ENCODE measurements at regions not wholly inside any gene's neighbourhood (a gene's known extent, or its start where the extent isn't known, plus 50 kb on each side); places are given as distances from the start of the nearest gene placed in this dataset.

DNA sequence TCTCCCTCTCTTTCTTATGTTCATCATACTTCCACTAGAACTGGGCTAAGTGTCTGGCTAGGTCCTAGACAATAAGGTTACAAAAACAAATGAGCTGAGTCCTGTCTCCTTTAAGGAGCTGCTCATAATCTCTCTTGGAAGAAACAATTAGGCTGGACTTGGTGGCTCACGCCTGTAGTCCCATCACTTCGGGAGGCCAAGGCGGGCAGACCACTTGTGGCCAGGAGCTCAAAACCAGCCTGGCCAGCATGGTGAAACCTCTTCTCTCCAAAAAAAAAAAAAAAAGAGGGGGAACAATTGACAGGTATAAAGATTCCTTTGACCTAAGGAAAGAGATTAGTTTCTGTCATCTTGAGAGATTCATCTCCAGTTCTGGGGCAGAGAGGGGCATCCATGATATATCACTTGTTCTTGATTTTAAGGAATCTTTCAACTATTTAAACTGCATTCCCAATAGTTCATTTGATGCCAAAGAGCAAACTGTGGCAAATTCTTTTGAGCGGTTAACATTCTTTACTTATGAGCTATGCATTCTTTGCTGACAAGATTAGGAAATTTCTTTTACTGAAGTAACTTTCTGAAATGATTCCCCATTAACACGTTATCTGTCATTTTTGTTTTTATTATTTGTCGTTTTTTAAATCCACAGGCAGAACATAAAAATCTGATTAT, 125.5 kb downstream of the C11orf87 start:
- DNase-seq: no peak
- no peaks in the 10 kb centered on the region for H3K4me1 Mint-ChIP-seq (ENCODE audit: low read depth)
- no peaks in the 10 kb centered on the region for H3K27me3 Mint-ChIP-seq
- H3K27ac ChIP-seq (ENCODE audit: low read depth in 1 of 2, low read length in 2 of 2): no peak overlapping the region
- no peak overlapping the region for H3K4me3 ChIP-seq (ENCODE audit: low read length)
- ATAC-seq (ENCODE audit: poor library complexity): no peak
- no peak overlapping the region for H3K4me3 Mint-ChIP-seq
- no peaks in the 10 kb centered on the region for H3K4me1 ChIP-seq (ENCODE audit: insufficient read depth, low read length)
- ChIA-PET POLR2A (no interaction called here), CTCF (no interaction called here)
- TF ChIP-seq, protein P1, sequence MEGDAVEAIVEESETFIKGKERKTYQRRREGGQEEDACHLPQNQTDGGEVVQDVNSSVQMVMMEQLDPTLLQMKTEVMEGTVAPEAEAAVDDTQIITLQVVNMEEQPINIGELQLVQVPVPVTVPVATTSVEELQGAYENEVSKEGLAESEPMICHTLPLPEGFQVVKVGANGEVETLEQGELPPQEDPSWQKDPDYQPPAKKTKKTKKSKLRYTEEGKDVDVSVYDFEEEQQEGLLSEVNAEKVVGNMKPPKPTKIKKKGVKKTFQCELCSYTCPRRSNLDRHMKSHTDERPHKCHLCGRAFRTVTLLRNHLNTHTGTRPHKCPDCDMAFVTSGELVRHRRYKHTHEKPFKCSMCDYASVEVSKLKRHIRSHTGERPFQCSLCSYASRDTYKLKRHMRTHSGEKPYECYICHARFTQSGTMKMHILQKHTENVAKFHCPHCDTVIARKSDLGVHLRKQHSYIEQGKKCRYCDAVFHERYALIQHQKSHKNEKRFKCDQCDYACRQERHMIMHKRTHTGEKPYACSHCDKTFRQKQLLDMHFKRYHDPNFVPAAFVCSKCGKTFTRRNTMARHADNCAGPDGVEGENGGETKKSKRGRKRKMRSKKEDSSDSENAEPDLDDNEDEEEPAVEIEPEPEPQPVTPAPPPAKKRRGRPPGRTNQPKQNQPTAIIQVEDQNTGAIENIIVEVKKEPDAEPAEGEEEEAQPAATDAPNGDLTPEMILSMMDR (IDR thresholded peaks at IDR 0.05): no peak
- peaks cover 0 to 7% of the 10 kb centered on the region in 2 experiments for H3K9me3 ChIP-seq (ENCODE audit: control insufficient read depth in 1 of 2, insufficient read depth in 1 of 2, low read length in 2 of 2)
- intact Hi-C loops (cut with DNase I, micrococcal nuclease): no loop called here
- no peaks in the 10 kb centered on the region for H3K36me3 Mint-ChIP-seq (ENCODE audit: low read depth)
- H3K9me3 Mint-ChIP-seq: peaks cover 4% of the 10 kb centered on the region
- H3K27ac Mint-ChIP-seq: no peak overlapping the region
- no peaks in the 10 kb centered on the region for H3K36me3 ChIP-seq (ENCODE audit: insufficient read depth, low read length)
- no peaks in the 10 kb centered on the region for H3K27me3 ChIP-seq (ENCODE audit: control insufficient read depth in 1 of 2, insufficient read depth in 2 of 2, low read length in 2 of 2)

DNA sequence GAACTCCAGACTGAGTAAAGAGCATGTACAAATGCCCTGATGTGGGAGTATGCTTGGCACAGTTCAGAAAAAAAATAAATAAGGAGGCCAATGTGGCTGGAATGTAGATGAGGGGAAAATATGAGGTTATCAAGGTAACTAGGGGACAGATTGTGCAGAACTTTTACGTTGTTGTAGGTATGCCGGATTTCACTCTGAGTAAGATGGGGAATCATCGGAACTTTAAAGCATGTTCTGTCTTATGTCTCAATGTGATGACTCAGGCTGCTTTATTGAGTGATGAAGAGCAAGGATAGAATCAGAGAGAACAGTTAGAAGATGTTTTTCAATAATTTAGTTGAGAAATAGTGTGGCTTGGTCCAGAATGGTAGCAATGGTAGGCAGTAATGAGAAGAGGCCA, 130.4 kb downstream of the C11orf87 start:
- no peak for DNase-seq
- Mint-ChIP-seq H3K4me1 (ENCODE audit: low read depth) (no peaks in the 10 kb centered on the region), H3K4me3 (no peak overlapping the region), H3K27me3 (no peaks in the 10 kb centered on the region), H3K9me3 (peaks cover 3% of the 10 kb centered on the region), H3K27ac (no peak overlapping the region), H3K36me3 (ENCODE audit: low read depth) (no peaks in the 10 kb centered on the region)
- no peak for ATAC-seq (ENCODE audit: poor library complexity)
- intact Hi-C loops (cut with DNase I, micrococcal nuclease): no loop called here
- ChIA-PET POLR2A (no interaction called here), CTCF (no interaction called here)
- TF ChIP-seq, protein P1 (IDR thresholded peaks at IDR 0.05): no peak
- Histone ChIP-seq H3K4me3 (ENCODE audit: low read length) (no peak overlapping the region), H3K27me3 (ENCODE audit: control insufficient read depth in 1 of 2, insufficient read depth in 2 of 2, low read length in 2 of 2) (no peaks in the 10 kb centered on the region), H3K36me3 (ENCODE audit: insufficient read depth, low read length) (no peaks in the 10 kb centered on the region), H3K9me3 (ENCODE audit: control insufficient read depth in 1 of 2, insufficient read depth in 1 of 2, low read length in 2 of 2) (peaks cover 0 to 4% of the 10 kb centered on the region in 2 experiments), H3K27ac (ENCODE audit: low read depth in 1 of 2, low read length in 2 of 2) (no peak overlapping the region), H3K4me1 (ENCODE audit: insufficient read depth, low read length) (no peaks in the 10 kb centered on the region)

DNA sequence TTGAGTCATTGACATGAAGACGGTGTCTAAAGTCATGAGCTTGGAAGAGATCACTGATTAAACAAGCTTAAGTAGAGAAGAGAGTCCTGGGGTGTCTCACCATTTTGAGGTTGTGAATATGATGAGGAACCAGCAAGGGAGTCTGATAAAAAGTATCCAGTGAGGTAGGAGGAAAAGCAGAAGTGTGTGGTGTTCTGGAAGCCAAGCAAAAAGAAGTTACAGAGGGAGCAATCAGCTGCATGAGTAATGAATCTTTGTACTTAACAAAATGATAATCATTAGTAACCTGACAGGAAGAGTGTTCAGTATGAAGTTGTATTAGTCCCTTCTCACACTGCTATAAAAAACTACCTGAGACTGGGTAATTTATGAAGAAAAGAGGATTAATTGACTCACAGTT, 131.3 kb downstream of the C11orf87 start:
- ATAC-seq (ENCODE audit: poor library complexity) (no peak), DNase-seq (no peak)
- no peaks in the 10 kb centered on the region for H3K36me3 Mint-ChIP-seq (ENCODE audit: low read depth)
- ChIA-PET CTCF (no interaction called here), POLR2A (no interaction called here)
- no peaks in the 10 kb centered on the region for H3K4me1 Mint-ChIP-seq (ENCODE audit: low read depth)
- Histone ChIP-seq H3K4me3 (ENCODE audit: low read length) (no peak overlapping the region), H3K4me1 (ENCODE audit: insufficient read depth, low read length) (no peaks in the 10 kb centered on the region), H3K27me3 (ENCODE audit: control insufficient read depth in 1 of 2, insufficient read depth in 2 of 2, low read length in 2 of 2) (no peaks in the 10 kb centered on the region), H3K36me3 (ENCODE audit: insufficient read depth, low read length) (no peaks in the 10 kb centered on the region), H3K9me3 (ENCODE audit: control insufficient read depth in 1 of 2, insufficient read depth in 1 of 2, low read length in 2 of 2) (peaks cover 0 to 3% of the 10 kb centered on the region in 2 experiments), H3K27ac (ENCODE audit: low read depth in 1 of 2, low read length in 2 of 2) (no peak overlapping the region)
- H3K27me3 Mint-ChIP-seq: no peaks in the 10 kb centered on the region
- no peak overlapping the region for H3K4me3 Mint-ChIP-seq
- H3K9me3 Mint-ChIP-seq: peaks cover 1% of the 10 kb centered on the region
- TF ChIP-seq, protein P1 (IDR thresholded peaks at IDR 0.05): no peak
- no peak overlapping the region for H3K27ac Mint-ChIP-seq
- intact Hi-C loops (cut with DNase I, micrococcal nuclease): no loop called here
